ENCODE measurements at regions not wholly inside any gene's neighbourhood (a gene's known extent, or its start where the extent isn't known, plus 50 kb on each side); places are given as distances from the start of the nearest gene placed in this dataset.
"Not testable (repeated sequence)": the region's sequence is repeated elsewhere in the genome, so short reads cannot be mapped to it uniquely, and the experiment has no call there.

DNA sequence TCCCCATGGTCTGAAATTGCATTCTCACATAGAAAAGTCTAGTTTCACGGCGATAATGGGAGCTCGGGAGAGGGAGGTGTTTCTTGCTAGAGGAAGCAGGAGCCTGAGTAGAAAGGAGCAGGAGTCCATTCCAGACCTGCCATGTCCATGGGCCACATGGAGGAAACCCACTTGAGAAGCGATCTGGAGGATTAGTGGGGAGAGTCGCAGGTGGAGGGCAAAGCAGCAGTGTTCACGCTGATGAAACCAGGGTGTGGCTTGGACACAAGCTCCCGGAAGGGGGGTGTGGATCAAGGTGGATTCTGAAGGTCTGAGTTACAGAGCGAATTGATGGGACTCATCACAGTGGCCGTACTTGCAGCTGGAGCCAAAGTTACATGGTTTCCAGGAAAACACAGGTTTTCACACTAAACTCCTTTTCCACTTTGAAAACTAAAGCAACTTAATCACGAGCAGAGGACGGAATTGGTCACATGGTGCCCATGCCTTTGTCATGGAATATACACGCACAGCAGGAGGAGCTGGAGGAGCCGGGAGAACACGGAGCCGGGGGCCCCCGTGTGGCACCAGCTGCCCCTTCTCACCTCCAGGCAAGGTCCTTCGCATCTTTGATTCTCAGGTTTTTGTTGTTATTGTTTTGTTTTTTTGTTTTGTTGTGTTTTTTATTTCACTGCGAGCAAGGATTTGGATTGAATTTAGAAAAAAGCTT is 255.1 kb upstream of the MYT1L start:
- DNase-seq (ENCODE audit: low spot score in 2 of 2), result peak in 1 of 2 donors; percentile 42
- H3K4me3 ChIP-seq (ENCODE audit: low read depth, poor library complexity, severe bottlenecking), result no peak overlapping the region
- intact Hi-C loops (cut with DNase I; ENCODE audit: low total_unique reads), result no loop called here
- TF ChIP-seq, protein P1, sequence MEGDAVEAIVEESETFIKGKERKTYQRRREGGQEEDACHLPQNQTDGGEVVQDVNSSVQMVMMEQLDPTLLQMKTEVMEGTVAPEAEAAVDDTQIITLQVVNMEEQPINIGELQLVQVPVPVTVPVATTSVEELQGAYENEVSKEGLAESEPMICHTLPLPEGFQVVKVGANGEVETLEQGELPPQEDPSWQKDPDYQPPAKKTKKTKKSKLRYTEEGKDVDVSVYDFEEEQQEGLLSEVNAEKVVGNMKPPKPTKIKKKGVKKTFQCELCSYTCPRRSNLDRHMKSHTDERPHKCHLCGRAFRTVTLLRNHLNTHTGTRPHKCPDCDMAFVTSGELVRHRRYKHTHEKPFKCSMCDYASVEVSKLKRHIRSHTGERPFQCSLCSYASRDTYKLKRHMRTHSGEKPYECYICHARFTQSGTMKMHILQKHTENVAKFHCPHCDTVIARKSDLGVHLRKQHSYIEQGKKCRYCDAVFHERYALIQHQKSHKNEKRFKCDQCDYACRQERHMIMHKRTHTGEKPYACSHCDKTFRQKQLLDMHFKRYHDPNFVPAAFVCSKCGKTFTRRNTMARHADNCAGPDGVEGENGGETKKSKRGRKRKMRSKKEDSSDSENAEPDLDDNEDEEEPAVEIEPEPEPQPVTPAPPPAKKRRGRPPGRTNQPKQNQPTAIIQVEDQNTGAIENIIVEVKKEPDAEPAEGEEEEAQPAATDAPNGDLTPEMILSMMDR (IDR thresholded peaks at IDR 0.05), result no peak
- 79 to 85% methylated on average over 18 of the region's 18 CpGs for WGBS, 2 donors

- intact Hi-C loops (cut with DNase I; ENCODE audit: low total_unique reads), result no loop called here
- WGBS, 2 donors, result 66 to 70% methylated on average over 7 of the region's 7 CpGs
- no peak overlapping the region for H3K4me3 ChIP-seq (ENCODE audit: low read depth, poor library complexity, severe bottlenecking)
- TF ChIP-seq POLR2A (IDR thresholded peaks at IDR 0.05), result no peak
- TF ChIP-seq, protein P1 (IDR thresholded peaks at IDR 0.05), result no peak
- DNase-seq (ENCODE audit: low spot score in 2 of 2), result peak in 1 of 2 donors; percentile 46
These were observed 252.0 kb upstream of the MYT1L start for GRCh38 chr2:2582998-2583545.

- DNase-seq (ENCODE audit: low spot score in 2 of 2), result peak in 1 of 2 donors; percentile 32
- 66 to 69% methylated on average over 28 of the region's 28 CpGs for WGBS, 2 donors
- intact Hi-C loops (cut with DNase I; ENCODE audit: low total_unique reads), result no loop called here
- no peak overlapping the region for H3K4me3 ChIP-seq (ENCODE audit: low read depth, poor library complexity, severe bottlenecking)
- TF ChIP-seq, protein P1 (IDR thresholded peaks at IDR 0.05), result no peak
- TF ChIP-seq POLR2A (IDR thresholded peaks at IDR 0.05), result no peak
These were observed 250.5 kb upstream of the MYT1L start for GRCh38 chr2:2581331-2582159.

- WGBS, 2 donors, result 88 to 90% methylated on average over 19 of the region's 19 CpGs
- H3K4me3 ChIP-seq (ENCODE audit: low read depth, poor library complexity, severe bottlenecking); intact Hi-C loops (cut with DNase I; ENCODE audit: low total_unique reads): not testable (repeated sequence)
- peak in 1 of 2 donors; percentile 43 for DNase-seq (ENCODE audit: low spot score in 2 of 2)
These were observed 249.8 kb upstream of the MYT1L start for GRCh38 chr2:2580841-2581240.

DNA sequence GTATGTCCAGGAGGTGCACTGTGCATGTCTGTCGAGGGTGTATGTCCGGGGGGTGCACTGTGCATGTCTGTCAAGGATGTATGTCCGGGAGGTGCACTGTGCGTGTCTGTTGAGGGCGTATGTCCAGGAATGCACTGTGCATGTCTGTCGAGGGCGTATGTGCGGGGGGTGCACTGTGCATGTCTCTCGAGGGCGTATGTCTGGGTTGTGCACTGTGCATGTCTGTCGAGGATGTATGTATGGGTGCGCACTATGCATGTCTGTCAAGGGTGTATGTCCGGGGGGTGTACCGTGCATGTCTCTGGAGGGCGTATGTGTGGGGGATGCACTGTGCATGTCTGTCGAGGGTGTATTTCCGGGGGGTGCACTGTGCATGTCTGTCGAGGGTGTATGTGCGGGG is 249.3 kb upstream of the MYT1L start:
- intact Hi-C loops (cut with DNase I; ENCODE audit: low total_unique reads), result no loop called here
- 83 to 87% methylated on average over 19 of the region's 19 CpGs for WGBS, 2 donors
- peak in 1 of 2 donors; percentile 36 for DNase-seq (ENCODE audit: low spot score in 2 of 2)
- TF ChIP-seq POLR2A (IDR thresholded peaks at IDR 0.05), result no peak
- TF ChIP-seq, protein P1 (IDR thresholded peaks at IDR 0.05), result no peak
- no peak overlapping the region for H3K4me3 ChIP-seq (ENCODE audit: low read depth, poor library complexity, severe bottlenecking)

- no peak for TF ChIP-seq POLR2A (IDR thresholded peaks at IDR 0.05)
- TF ChIP-seq, protein P1 (IDR thresholded peaks at IDR 0.05), result no peak
- intact Hi-C loops (cut with DNase I; ENCODE audit: low total_unique reads), result no loop called here
- H3K4me3 ChIP-seq (ENCODE audit: low read depth, poor library complexity, severe bottlenecking), result no peak overlapping the region
- 77 to 78% methylated on average over 8 of the region's 8 CpGs for WGBS, 2 donors
- DNase-seq (ENCODE audit: low spot score in 2 of 2), result no peak
These were observed 248.7 kb upstream of the MYT1L start for GRCh38 chr2:2579814-2580213.

All from lower leg skin (tissue), 4 donors.